ENCODE measurements at regions not wholly inside any gene's neighbourhood (a gene's known extent, or its start where the extent isn't known, plus 50 kb on each side); places are given as distances from the start of the nearest gene placed in this dataset.

GRCh38 chr3:15851735-15852134 lies 54.0 kb upstream of the ANKRD28 start:
- H3K27me3 ChIP-seq = no peaks in the 10 kb centered on the region
- ATAC-seq (no peak), DNase-seq (no peak)
- intact Hi-C loops (cut with DNase I) = no loop called here
- no peaks in the 10 kb centered on the region for H3K36me3 ChIP-seq
- WGBS (ENCODE audit: insufficient coverage, low coverage, low lambda C conversion rate, missing lambda C conversion rate) = 96% methylated on average over 3 of the region's 3 CpGs
- TF ChIP-seq CTCF (IDR thresholded peaks at IDR 0.05) = no peak
- TF ChIP-seq POLR2A (IDR thresholded peaks at IDR 0.05) = no peak
- H3K9me3 ChIP-seq = no peaks in the 10 kb centered on the region
- H3K4me1 ChIP-seq = peaks cover 0 to 12% (median 0%) of the 10 kb centered on the region in 4 donors
- H3K27ac ChIP-seq = no peak overlapping the region
- no peak overlapping the region for H3K4me3 ChIP-seq

- Histone ChIP-seq H3K27me3 (no peaks in the 10 kb centered on the region), H3K36me3 (no peaks in the 10 kb centered on the region), H3K4me1 (peaks cover 0 to 23% (median 7%) of the 10 kb centered on the region in 4 donors), H3K4me3 (peak overlapping the region; percentile 85 to 87 (median 86)), H3K9me3 (no peaks in the 10 kb centered on the region), H3K27ac (peak overlapping the region; percentile 79 to 89 (median 88))
- intact Hi-C loops (cut with DNase I) = no loop called here
- WGBS (ENCODE audit: insufficient coverage, low coverage, low lambda C conversion rate, missing lambda C conversion rate) = 7% methylated on average over 15 of the region's 70 CpGs
- TF ChIP-seq CTCF (IDR thresholded peaks at IDR 0.05) (peak in 1 of 4 donors; percentile 44), POLR2A (IDR thresholded peaks at IDR 0.05) (peak; percentile 31)
- DNase-seq = peak; percentile 88 to 94 (median 92)
- peak; percentile 88 to 91 (median 90) for ATAC-seq
These were observed 61.0 kb upstream of the ANKRD28 start for GRCh38 chr3:15858547-15859506.

- H3K36me3 ChIP-seq = no peaks in the 10 kb centered on the region
- H3K27ac ChIP-seq = peak overlapping the region; percentile 79 to 89 (median 88)
- H3K27me3 ChIP-seq = no peaks in the 10 kb centered on the region
- peaks cover 0 to 23% (median 7%) of the 10 kb centered on the region in 4 donors for H3K4me1 ChIP-seq
- no peaks in the 10 kb centered on the region for H3K9me3 ChIP-seq
- ATAC-seq (peak; percentile 83 to 91 (median 86)), DNase-seq (peak; percentile 88 to 89 (median 89))
- peak overlapping the region; percentile 85 to 87 (median 86) for H3K4me3 ChIP-seq
- TF ChIP-seq CTCF (IDR thresholded peaks at IDR 0.05) (no peak), POLR2A (IDR thresholded peaks at IDR 0.05) (peak; percentile 53)
- WGBS (ENCODE audit: insufficient coverage, low coverage, low lambda C conversion rate, missing lambda C conversion rate) = under 1% methylated on average over 46 of the region's 73 CpGs
- intact Hi-C loops (cut with DNase I) = no loop called here
These were observed 61.8 kb upstream of the ANKRD28 start for GRCh38 chr3:15859507-15860013.

GRCh38 chr3:15860014-15860934 lies 62.5 kb upstream of the ANKRD28 start:
- peak overlapping the region; percentile 85 to 87 (median 86) for H3K4me3 ChIP-seq
- H3K9me3 ChIP-seq = no peaks in the 10 kb centered on the region
- H3K27ac ChIP-seq = peak overlapping the region; percentile 23 to 89 (median 79)
- intact Hi-C loops (cut with DNase I) = no loop called here
- WGBS (ENCODE audit: insufficient coverage, low coverage, low lambda C conversion rate, missing lambda C conversion rate) = 4% methylated on average over 29 of the region's 55 CpGs
- ATAC-seq (peak; percentile 64 to 78 (median 73)), DNase-seq (peak; percentile 67 to 81 (median 68))
- no peak for TF ChIP-seq POLR2A (IDR thresholded peaks at IDR 0.05)
- peaks cover 0 to 23% (median 7%) of the 10 kb centered on the region in 4 donors for H3K4me1 ChIP-seq
- no peaks in the 10 kb centered on the region for H3K27me3 ChIP-seq
- no peaks in the 10 kb centered on the region for H3K36me3 ChIP-seq
